Gastrocnemius medialis (tissue), 4 donors: ENCODE measurements at regions not wholly inside any gene's neighbourhood (a gene's known extent, or its start where the extent isn't known, plus 50 kb on each side); places are given as distances from the start of the nearest gene placed in this dataset.

Source experiments
- ATAC-seq, 2 donors: fragments of 150-250 bp; one replicate each; pipeline ENCODE4 v1.9.1; 2016
- DNase-seq, 2 donors: peaks; one replicate each; pipeline ENCODE4 v3.0.0-alpha.2; 2019
- H3K27ac ChIP-seq, 4 donors: fragments of 200-600 bp; sonication (generic); 1 replicate in 1 of 4; 2 replicates in 3 of 4; pipeline ENCODE4 v1.5.1; 2016 to 2018; ENCODE audit warnings: mild to moderate bottlenecking in 2 of 4, moderate library complexity in 1 of 4
- H3K27me3 ChIP-seq, 3 donors: fragments of 200-600 bp; sonication (generic) in 2 of 3; 1 replicate in 1 of 3; 2 replicates in 2 of 3; pipeline versions ENCODE4 v1.5.1 to v1.6.0; 2016 to 2019; ENCODE audit warnings: mild to moderate bottlenecking in 1 of 3, moderate library complexity in 1 of 3
- H3K36me3 ChIP-seq, 2 donors: fragments of 200-600 bp; sonication (generic) in 1 of 2; one replicate each; pipeline ENCODE4 v1.5.1; 2017 to 2018
- H3K4me1 ChIP-seq, 2 donors: fragments of 200-600 bp; sonication (generic) in 1 of 2; one replicate each; pipeline ENCODE4 v1.5.1; 2016 to 2017; ENCODE audit warnings: mild to moderate bottlenecking in 2 of 2
- H3K4me3 ChIP-seq, 4 donors: fragments of 200-600 bp; sonication (generic) in 3 of 4; 1 replicate in 1 of 4; 2 replicates in 3 of 4; pipeline ENCODE4 v1.5.1; 2016 to 2019; ENCODE audit warnings: mild to moderate bottlenecking in 2 of 4
- H3K9me3 ChIP-seq, 3 donors: fragments of 200-600 bp; sonication (generic) in 2 of 3; 1 replicate in 1 of 3; 2 replicates in 2 of 3; pipeline ENCODE4 v1.5.1; 2016 to 2019
- POLR2A ChIP-seq, 2 donors: fragments of 450-650 bp; IDR thresholded peaks; one replicate each; pipeline ENCODE4 v1.6.1; 2017; ENCODE audit warnings: antibody characterized with exemption in 2 of 2, mild to moderate bottlenecking in 2 of 2, moderate library complexity in 2 of 2
- in situ Hi-C, 4 donors: fragments of 200-750 bp; cut with MboI; loops; one replicate each; pipeline versions ENCODE4 v1.15.0 to v1.8.0; 2017; ENCODE audit warnings: low sequenced_read_pairs in 4 of 4
- intact Hi-C: fragments of 100-400 bp; cut with DNase I; formaldehyde crosslinking; loops from one replicate; pipeline ENCODE4 v1.15.1; 2023; ENCODE audit warnings: low total_unique reads
- TF ChIP-seq, protein P1 (sequence below), 5 experiments: fragments of 450-650 bp in 3 of 5; fragments of 200-600 bp in 2 of 5; sonication (generic) in 2 of 5; IDR thresholded peaks in 4 of 5; conservative IDR thresholded peaks in 1 of 5; 1 replicate in 4 of 5; 2 replicates in 1 of 5; pipeline ENCODE4 v1.5.1; 2016 to 2019; ENCODE audit warnings: antibody characterized with exemption in 5 of 5, mild to moderate bottlenecking in 3 of 5, moderate library complexity in 3 of 5

DNA sequence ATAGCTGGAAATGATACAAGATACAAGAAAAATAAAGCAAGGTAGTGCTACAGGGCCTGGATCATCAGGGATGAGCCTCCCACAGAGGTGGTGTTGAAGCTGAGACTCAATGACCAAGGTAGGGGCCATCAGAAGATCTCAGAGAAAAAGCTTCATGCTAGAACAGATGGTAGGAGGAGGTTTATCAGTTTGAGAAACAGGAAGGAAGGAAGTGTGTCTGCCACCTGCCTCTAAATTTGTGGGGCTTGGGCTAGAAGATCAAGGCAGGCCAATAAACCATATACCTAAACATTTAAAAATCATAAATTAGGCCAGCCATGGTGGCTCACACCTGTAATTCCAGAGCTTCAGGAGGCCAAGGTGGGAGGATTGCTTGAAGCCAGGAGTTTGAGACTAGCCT is 410.8 kb upstream of the PRKCQ start:
- in situ Hi-C loops = no loop called here
- no peak overlapping the region for H3K4me3 ChIP-seq
- ATAC-seq (no peak), DNase-seq (no peak)
- no peak overlapping the region for H3K27ac ChIP-seq
- no peaks in the 10 kb centered on the region for H3K4me1 ChIP-seq
- intact Hi-C loops = no loop called here
- TF ChIP-seq POLR2A (IDR thresholded peaks at IDR 0.05) = no peak
- TF ChIP-seq, protein P1, sequence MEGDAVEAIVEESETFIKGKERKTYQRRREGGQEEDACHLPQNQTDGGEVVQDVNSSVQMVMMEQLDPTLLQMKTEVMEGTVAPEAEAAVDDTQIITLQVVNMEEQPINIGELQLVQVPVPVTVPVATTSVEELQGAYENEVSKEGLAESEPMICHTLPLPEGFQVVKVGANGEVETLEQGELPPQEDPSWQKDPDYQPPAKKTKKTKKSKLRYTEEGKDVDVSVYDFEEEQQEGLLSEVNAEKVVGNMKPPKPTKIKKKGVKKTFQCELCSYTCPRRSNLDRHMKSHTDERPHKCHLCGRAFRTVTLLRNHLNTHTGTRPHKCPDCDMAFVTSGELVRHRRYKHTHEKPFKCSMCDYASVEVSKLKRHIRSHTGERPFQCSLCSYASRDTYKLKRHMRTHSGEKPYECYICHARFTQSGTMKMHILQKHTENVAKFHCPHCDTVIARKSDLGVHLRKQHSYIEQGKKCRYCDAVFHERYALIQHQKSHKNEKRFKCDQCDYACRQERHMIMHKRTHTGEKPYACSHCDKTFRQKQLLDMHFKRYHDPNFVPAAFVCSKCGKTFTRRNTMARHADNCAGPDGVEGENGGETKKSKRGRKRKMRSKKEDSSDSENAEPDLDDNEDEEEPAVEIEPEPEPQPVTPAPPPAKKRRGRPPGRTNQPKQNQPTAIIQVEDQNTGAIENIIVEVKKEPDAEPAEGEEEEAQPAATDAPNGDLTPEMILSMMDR (IDR thresholded peaks at IDR 0.05 in 4 of 5, conservative IDR thresholded peaks at IDR 0.05 in 1 of 5) = no peak
- no peaks in the 10 kb centered on the region for H3K36me3 ChIP-seq
- H3K27me3 ChIP-seq = no peaks in the 10 kb centered on the region
- no peaks in the 10 kb centered on the region for H3K9me3 ChIP-seq

DNA sequence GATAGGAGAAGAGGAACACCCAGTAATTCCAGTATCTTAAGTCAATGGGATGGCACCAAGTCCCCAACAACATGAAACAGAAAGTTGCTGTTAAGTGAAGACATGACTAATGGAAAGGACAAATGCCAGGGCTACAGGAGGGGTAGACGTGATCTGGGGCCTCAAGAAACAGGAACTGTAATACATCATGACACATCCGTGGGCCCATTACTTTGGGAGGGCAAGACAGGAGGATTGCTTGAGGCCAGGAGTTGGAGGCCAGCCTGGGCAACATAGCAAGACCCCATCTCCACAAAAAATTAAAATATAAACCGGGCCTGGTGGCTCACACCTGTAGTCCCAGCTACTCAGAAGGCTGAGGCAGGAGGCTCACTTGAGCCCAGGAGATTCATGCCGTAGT is 408.6 kb upstream of the PRKCQ start:
- H3K9me3 ChIP-seq = no peaks in the 10 kb centered on the region
- intact Hi-C loops (no loop called here), in situ Hi-C loops (no loop called here)
- H3K27me3 ChIP-seq = no peaks in the 10 kb centered on the region
- DNase-seq (no peak), ATAC-seq (no peak)
- TF ChIP-seq, protein P1 (IDR thresholded peaks at IDR 0.05 in 4 of 5, conservative IDR thresholded peaks at IDR 0.05 in 1 of 5) = no peak
- no peak for TF ChIP-seq POLR2A (IDR thresholded peaks at IDR 0.05)
- H3K36me3 ChIP-seq = no peaks in the 10 kb centered on the region
- no peak overlapping the region for H3K4me3 ChIP-seq
- no peak overlapping the region for H3K27ac ChIP-seq
- no peaks in the 10 kb centered on the region for H3K4me1 ChIP-seq

DNA sequence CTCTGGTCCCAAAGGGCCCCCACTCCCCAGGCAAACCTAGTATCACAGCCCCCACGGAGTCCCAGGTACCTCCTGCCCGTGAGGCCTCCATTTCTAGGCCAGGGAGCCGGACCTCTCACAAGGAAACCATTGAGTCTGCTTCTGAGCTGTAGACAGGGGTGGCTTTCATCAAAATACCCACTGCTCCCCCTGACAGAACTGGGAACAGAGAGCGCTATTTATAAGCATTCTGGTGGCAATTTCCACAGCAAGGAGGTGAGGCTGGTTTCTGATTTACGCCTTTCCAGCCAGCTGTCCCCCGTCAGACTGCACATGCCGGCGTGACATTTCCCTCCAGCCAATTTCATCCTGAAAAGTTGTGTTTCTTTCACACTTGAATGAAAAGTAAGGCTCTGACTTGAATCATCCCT is 407.5 kb upstream of the PRKCQ start:
- no peaks in the 10 kb centered on the region for H3K36me3 ChIP-seq
- no peak overlapping the region for H3K27ac ChIP-seq
- ATAC-seq = no peak

DNA sequence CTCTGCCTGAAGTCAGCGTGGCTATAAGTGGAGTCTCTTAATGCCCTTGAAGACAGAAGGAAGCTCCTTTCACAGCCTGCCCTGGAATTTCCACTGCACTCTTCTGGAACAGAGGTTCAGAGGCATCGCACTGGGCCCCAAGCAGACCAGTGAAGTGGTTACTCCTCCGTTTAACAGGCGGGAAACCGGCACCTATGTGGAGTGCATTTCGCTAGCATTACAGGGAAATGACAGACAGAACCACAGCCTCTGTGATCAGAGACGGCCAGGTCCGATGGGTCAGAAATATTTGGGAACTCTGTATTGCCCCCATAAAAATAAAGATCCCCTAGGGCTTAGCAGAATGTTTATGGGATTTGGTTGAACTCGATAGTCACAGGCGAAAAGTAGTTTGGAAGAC is 406.9 kb upstream of the PRKCQ start:
- TF ChIP-seq POLR2A (IDR thresholded peaks at IDR 0.05) = no peak
- TF ChIP-seq, protein P1 (IDR thresholded peaks at IDR 0.05 in 4 of 5, conservative IDR thresholded peaks at IDR 0.05 in 1 of 5) = no peak
- H3K4me1 ChIP-seq = no peaks in the 10 kb centered on the region
- ATAC-seq (no peak), DNase-seq (no peak)
- intact Hi-C loops = no loop called here
- no peak overlapping the region for H3K27ac ChIP-seq
- H3K36me3 ChIP-seq = no peaks in the 10 kb centered on the region
- no peaks in the 10 kb centered on the region for H3K27me3 ChIP-seq
- no peak overlapping the region for H3K4me3 ChIP-seq
- in situ Hi-C loops = no loop called here
- no peaks in the 10 kb centered on the region for H3K9me3 ChIP-seq

More for the DNA sequence above, 407.5 kb upstream of the PRKCQ start:
- no peak for TF ChIP-seq POLR2A (IDR thresholded peaks at IDR 0.05)
- TF ChIP-seq, protein P1 (IDR thresholded peaks at IDR 0.05 in 4 of 5, conservative IDR thresholded peaks at IDR 0.05 in 1 of 5) = no peak
- Histone ChIP-seq H3K4me1 (no peaks in the 10 kb centered on the region), H3K4me3 (no peak overlapping the region), H3K27me3 (no peaks in the 10 kb centered on the region), H3K9me3 (no peaks in the 10 kb centered on the region)
- in situ Hi-C loops (no loop called here), intact Hi-C loops (no loop called here)
- no peak for DNase-seq

DNA sequence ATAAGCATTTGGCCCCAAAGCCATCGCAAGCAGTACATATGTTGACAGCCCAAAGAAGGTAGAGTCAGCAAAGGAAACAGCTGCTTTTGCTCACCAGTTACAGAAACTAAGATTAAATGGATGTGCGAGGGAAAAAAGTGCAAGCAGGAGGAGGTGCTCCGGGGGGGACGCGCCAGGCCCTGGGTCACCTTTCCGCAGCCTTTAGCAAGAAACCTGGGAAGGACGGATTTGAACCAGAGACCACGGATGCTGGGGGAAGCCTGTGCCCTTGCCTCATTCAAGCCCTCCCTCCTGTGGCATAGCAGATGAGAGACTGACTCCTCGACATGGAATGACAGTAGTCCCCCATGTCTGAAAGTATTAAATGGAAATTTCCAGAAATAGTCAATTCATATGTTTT is 405.6 kb upstream of the PRKCQ start:
- Histone ChIP-seq H3K4me3 (no peak overlapping the region), H3K27ac (no peak overlapping the region), H3K36me3 (no peaks in the 10 kb centered on the region), H3K27me3 (no peaks in the 10 kb centered on the region), H3K9me3 (no peaks in the 10 kb centered on the region), H3K4me1 (no peaks in the 10 kb centered on the region)
- no peak for TF ChIP-seq POLR2A (IDR thresholded peaks at IDR 0.05)
- TF ChIP-seq, protein P1 (IDR thresholded peaks at IDR 0.05 in 4 of 5, conservative IDR thresholded peaks at IDR 0.05 in 1 of 5) = no peak
- no peak for DNase-seq
- no peak for ATAC-seq
- in situ Hi-C loops = no loop called here
- intact Hi-C loops = no loop called here
